Activated CD8-positive, alpha-beta memory T cell treated with anti-CD3 and anti-CD28 coated beads for 1 hour (primary cell): ENCODE measurements at regions not wholly inside any gene's neighbourhood (a gene's known extent, or its start where the extent isn't known, plus 50 kb on each side); places are given as distances from the start of the nearest gene placed in this dataset.
"Not testable (repeated sequence)": the region's sequence is repeated elsewhere in the genome, so short reads cannot be mapped to it uniquely, and the experiment has no call there.

Experiments used
- DNase-seq, 2 donors: peaks; one replicate each; pipeline ENCODE4 v3.0.0-alpha.2; 2020; ENCODE audit warnings: low read depth in 1 of 2; ENCODE audit errors: extremely low read depth in 1 of 2

DNA sequence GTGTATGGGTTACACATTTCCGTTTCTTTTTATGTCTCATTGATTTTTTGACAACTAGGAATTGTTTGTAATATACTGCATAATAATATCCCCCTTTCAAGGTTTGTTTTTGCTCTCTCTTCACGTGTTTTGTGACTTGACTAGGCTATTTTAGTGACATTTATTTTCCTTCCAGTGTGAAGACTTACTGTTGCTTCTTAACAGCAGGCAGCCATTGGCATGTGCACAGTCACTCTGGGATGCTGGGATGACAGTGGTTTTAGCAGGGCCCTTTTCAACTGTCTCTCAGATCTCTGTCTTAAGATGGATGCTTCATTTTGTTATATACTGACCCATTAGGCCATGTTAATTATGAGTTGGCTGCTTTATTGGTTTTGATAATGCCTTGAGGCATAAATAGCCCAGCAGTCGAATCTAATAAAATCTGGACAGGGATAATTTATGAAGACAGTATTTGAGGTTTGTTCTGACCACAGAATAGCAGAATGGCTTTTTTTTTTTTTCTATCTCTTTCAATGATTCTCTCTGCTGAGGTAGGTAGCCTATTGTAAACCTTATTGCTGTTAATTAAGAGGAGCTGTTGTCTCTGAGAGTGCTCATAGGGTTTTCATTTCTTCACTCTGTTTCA lies 536.0 kb downstream of the GABRG2 start:
- no peak for DNase-seq

DNA sequence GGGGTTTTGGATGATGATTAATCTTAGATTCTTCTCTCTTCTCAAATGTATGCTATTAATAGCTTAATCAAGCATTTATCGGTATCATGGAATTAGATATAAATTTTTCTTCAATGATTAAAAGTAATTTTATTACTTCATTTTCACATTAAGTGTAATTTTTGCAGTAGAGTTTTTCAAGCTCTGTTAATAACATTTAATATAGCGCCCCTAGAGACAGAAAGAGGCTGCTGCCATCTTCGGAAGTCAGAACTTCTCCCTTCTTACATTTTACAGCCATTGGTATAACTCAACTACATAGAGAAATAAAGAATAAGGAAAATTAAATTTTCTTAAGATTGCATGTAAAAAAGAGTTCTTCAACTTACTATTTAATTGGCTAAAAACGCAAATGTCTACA lies 540.3 kb downstream of the GABRG2 start:
- DNase-seq: no peak

DNA sequence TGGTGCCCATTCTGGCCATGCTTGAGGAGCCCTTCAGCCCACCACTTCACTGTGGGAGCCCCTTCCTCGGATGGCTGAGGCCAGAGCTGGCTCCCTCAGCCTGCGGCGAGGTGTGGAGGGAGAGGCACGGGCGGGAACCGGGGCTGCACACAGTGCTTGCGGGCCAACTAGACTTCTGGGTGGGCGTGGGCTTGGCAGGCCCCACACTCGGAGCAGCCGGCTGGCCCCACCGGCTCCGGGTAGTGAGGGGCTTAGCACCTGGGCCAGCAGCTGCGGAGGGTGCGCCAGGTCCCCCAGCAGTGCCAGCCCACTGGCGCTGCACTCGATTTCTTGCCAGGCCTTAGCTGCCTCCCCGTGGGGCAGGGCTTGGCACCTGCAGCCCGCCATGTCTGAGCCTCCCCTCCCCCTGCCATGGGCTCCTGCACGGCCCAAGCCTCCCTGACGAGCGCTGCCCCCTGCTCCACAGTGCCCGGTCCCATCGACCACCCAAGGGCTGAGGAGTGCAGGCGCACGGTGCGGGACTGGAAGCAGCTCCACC lies 554.2 kb downstream of the GABRG2 start:
- not testable (repeated sequence) for DNase-seq

DNA sequence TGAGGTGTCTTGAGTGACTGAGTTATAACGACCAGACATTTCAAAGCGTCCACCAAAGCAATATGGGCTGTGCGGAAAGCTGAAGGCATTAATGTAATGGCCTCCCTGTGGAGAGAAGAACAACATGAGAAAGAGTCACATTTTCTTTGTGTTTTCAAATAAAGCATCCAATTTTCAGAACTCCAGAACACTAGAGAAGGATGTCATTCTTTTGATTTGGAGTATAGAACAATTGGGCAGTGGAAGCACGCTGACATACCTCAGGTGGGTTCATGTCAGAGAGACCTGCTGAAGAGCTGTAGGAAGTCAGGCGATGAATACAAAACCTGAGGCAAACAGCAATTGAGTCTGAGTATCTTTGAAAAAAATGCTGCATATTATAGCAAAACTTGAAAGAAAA lies 556.5 kb downstream of the GABRG2 start:
- no peak for DNase-seq

DNA sequence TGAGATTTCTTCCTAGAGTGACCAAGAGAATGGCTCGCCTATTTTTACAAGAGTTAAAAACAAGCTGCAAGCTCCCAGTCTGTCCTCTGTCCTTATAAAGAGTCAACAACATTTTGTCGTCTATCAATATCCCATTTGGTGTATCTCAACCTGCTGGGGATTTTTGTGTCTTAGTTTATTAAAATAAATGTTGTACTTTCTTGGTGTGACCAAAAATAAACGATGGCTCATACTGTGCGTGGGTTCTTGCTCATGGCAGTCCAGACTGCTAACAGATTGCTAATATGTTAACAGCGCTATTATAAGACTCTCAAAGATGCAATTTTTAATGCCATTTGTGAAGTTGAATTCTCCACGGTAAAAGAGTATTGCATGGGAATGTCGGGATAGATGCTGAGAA lies 569.9 kb downstream of the GABRG2 start:
- DNase-seq: no peak

DNA sequence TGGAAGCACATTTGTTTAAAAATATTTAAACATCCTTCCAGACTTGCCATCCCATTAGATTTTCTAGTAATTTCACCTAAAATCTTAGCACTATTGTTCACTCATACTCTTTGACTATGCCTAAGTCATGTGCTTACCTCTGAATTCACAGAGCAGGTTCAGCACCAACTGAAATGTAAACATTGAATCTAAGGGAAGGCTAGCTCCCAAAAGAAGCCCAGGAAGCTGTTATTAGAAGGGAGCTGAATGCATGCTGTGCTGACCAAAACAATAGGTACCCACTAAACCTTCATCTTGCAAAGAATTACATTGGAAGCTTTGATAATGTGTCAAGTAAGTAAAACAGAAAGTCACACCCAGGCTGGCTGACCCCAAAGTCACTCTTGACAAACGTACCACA lies 571.3 kb downstream of the GABRG2 start:
- DNase-seq: no peak

DNA sequence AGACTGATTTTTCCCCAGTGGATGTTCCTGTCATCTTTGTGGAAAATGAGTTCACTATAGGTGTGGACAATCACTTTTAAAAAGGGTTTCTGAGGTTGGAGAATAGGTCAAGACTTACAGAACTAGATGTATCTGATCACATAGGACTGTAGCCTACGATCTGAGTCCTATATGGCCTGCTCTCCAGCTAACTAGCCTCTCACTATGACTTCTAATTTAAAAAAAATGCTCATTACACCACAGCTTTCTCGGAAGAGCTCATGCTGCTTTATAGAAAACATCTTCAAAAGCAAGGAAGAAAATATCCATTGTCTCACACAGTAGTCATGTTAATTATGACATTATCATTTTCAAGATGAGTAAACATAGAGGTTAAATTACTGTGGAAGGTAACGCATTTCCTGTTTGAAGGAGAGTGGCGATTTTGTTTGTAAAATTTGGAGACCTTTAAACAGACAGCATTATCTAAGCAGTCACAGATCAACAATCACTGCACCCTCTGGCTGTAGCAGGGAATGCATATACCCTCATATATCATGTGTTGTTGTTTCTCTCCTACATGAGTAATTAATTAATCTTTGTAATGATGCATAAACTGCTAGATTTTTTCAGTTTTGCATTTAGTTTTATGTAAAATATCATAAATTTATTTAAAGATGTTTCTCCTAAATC lies 573.7 kb downstream of the GABRG2 start:
- no peak for DNase-seq

DNA sequence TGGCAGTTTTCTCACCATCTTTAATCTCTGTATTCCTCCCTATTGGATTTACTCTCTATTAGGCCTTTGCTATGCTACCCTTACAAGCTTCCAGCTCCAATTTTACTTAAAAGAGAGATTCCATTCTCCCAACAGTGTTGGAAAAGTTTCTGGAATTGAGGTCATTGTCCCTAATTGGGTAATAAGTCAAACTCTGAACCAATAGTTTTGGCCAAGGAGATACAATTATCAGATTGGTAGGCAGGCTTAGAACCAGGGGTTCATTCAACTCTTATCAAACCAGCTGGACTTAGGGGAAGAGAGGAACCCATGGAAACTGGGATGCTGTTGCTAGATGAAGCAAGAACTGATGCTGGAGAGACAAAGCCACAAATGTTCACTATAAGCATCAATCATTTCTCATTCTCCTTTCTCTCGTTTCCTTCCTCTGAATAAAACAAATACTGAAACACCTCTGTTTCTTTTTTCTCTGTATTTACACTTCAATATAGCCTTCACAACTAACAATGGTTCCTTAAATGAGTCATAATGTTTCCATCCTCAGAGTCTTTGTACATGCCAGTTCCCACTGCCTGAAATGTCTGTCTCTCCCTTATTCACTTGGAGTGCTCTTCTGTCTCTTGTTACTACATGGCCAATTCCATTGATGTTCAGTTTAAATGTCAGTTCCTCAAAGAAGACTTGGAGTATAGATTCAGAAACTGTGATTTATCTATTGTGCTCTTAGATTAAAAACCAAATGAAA lies 587.3 kb downstream of the GABRG2 start:
- DNase-seq: no peak

DNA sequence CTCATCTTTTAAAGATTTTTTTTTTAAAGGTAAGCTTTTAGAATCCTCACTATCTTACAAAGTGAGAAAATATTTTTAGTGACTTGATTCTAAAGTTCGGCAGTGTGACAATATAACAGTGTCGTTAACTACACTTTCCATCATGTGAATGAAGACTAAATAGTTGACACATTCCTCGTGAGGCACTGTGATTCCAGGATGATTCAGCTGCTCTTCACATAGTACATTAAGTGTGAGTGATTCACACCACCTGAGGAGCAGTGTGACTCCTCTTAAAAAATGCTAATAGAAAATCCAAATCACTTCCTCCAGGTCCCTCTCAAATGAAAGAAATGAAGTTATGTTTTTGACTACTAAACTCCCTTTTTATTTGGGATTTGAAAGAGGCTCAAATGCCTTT lies 589.5 kb downstream of the GABRG2 start:
- no peak for DNase-seq

DNA sequence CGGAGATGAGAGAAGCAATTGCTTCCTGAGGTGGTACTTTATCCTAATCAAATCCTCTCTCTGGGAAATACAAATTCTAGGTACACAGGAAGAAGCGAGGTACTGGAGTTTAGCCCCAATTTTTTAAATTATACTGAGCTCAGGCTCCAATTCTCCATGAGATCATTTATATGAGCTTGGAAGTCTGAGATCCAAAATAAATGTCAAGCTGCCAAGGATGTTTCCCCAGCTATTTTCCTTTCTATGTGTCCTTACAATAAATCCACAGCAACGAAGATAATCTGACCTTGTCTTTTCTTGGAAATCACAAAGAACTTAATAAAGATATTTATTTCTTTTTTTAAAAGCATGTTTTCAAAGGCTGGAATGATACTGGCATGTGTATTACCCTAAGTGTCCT lies 597.3 kb downstream of the GABRG2 start:
- DNase-seq: no peak

DNA sequence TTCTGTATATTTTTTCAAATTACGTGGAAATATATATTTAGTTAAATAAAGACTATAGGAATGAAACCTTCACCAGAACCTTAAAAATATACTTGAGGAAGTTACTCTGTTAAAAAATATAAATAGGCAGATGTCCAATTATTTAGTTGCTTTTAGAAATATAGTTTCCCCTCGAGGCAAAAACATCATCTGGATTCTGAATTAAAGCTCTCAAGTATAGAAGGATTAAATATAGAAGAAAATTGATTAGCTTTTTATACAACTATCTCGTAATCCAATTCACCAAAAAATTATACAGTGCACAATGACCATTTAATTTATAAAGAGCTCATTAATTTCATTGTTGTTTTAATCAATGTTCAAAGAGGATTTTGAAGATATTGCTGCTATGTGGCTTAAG lies 601.4 kb downstream of the GABRG2 start:
- DNase-seq: no peak

DNA sequence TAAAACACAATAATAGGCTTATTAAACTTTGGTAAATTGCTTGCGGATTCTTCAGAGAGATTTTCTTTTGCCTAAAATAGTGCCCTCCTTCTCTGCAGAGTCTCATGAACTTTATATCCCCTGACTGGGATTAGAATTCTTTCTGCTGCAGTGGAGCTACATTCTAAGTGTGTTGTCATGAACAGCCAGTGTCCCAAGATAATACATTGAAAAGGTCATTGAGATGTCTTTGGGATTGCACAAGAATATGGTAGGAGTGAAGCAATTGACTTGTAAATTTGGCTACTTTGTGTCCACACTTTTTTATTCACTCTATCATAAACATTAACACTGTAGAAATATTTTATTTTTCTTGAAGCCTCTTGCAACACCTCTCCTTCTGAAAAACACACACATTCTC lies 604.5 kb downstream of the GABRG2 start:
- no peak for DNase-seq

DNA sequence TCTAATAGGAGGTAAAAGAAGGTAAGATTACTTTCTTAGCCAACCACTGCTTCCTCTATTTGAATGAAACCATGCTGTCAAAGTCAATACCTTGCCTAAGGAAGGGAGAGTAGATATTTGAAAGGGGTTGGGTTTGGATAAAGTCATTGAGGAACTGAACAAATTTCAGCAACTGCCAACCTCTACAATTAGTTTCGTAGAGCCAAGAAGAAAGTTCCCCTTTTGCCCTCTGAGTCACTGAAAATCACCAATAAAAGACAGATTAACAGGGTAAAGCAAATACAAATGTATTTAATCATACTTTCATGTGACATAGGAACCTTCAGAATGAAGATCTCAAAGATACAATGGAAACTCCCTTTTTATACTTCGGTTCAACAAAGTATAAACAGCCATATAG lies 615.7 kb downstream of the GABRG2 start:
- DNase-seq: no peak

DNA sequence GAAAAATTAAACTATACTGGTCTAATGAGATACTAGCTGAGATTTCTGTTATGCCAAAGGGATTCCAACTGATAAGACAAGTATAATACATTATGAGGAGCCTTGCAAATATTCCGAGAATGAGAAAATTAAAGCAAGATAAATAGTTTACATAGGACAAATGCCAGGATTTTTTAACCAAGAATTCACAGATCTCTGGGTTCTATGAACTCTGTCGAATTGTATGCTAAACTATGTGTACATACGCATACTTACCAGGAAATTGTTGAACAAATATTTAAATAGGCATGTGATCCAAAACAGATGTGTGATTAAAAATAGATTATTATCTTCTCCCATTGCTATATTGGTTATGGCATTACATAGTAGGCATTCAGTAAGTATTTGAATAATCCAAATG lies 616.6 kb downstream of the GABRG2 start:
- no peak for DNase-seq

DNA sequence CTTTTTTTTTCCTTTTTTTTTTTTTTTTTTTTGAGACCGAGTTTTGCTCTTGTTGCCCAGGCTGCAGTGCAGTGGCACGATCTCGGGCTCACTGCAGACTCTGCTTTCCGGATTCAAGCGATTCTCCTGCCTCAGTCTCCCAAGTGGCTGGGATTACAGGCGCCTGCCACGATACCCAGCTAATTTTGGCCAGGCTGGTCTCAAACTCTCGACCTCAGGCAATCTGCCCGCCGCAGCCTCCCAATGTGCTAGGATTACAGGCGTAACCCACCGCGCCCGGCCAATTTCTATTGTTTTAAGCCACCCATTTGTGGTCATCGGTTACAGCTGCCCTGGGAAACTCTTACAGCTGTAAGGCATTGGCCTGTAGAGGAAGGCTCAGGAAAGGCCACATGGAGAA lies 617.7 kb downstream of the GABRG2 start:
- no peak for DNase-seq

DNA sequence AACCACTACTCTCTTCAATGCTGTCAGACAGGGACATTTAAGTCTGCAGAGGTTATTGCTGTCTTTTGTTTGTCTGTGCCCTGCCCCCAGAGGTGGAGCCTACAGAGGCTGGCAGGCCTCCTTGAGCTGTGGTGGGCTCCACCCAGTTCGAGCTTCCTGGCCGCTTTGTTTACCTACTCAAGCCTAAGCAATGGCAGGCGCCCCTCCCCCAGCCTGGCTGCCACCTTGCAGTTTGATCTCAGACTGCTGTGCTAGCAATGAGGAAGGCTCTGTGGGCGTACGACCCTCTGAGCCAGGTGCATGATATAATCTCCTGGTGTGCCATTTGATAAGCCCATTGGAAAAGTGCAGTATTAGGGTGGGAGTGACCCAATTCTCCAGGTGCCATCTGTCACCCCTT lies 628.7 kb downstream of the GABRG2 start:
- DNase-seq: not testable (repeated sequence)

DNA sequence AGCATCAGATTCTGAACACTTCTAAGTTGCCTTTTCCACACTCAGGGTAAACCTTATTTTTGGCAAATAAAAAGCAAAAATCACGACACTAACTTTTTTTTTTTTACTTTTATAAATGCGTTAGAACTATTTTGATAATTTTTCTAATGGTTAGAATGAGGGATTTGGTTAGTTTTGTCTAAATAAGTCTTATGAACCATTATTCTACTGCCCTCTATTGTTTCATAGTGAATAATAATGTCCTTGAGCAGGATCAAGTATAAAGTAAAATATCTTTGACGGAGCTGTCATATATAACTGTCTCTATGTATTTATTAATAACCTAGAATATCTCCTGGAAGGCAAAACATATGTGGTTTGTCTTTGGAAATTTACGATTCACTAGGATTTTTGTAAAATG lies 631.8 kb downstream of the GABRG2 start:
- DNase-seq: no peak

DNA sequence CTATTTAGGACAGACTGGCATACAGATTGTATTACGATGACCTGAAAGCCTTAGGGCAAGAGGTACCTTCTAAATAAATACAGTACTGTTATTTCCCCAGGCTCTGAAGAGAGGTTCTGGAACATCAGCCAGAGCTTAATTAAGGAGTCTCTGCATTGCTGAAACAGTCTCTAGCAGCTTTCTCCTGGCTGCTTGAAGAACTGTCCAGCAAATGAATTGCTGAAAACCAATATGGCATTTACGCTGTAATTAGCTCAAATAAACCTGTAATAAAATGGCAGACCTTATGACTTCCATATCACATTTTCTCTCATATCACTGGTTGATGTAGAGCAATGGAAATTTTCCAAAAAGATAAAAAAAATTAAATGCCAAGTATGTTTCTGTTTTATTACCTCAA lies 636.3 kb downstream of the GABRG2 start:
- DNase-seq: no peak

DNA sequence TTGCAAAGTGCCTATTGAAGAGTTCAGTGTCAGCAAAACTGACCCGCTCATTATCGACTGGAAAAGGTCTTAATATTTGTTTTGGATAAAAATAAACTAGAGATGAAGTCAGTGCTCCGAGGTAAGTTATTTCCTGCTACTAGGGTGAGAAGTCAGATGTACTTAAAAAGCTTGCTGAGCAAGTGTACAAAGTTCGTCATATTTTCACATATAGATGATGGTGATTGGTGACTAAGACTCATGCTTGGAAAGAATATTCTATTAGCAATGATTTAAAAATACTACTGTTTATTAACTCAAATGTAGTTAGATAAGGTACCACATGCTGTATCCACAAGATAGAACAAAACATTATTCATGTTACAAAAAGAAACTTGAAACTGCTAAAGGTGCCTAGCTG lies 643.7 kb downstream of the GABRG2 start:
- no peak for DNase-seq

DNA sequence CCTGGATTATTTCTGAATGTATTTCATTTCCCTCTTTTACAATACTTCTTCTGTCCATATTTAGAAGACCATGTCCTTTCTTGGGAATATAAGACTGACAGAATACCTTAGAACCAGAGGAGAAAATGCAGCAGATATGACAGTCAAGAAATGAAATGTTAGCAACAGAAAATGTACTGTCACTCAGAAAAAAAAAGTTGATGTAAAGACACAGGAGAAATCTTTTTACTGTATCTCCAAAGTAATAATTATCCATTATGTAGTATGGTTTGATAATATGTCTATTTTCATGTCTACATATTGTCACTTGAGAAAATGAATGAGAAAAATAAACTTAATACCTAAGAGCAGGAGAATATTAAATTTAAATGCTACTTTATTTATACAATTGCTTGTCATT lies 652.1 kb downstream of the GABRG2 start:
- DNase-seq: no peak

DNA sequence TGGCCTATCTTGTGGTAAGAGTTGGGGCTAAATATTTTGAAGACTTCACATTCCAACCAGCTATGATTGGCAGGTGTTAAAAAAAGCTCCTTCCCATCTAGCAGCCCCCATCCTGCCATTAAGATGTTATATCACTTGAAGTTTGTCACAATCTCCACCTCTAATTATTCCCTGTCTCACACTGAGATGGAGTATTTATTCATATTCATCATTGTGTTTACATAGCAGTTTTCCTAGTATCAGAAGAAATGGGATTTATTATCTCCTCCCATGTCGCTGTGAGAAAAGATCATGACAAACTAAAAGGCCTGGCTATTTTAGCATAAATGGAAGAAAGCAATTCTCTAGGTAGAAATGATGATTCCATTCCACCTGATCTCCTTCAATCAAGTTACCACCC lies 653.6 kb downstream of the GABRG2 start:
- DNase-seq: no peak

DNA sequence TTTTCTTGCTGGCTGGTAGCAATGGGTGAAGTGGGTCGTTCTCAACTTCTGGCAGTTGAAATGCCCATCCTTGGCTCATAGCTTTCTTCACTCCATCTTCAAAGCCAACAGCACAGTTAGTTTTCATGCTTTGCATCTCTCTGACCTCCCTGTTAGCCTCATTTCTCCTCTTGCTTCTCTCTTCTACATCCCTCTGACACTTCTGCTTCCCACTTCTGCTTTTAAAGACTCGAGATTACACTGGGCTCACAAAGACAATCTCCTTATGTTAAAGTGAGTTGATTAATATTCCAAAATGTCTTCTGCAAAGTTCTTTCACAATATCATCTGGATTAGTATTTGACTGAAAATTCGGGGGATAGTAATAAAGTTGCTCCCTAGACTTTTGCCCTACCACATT lies 684.8 kb upstream of the CCNG1 start:
- DNase-seq: no peak
